ENCODE measurements at regions not wholly inside any gene's neighbourhood (a gene's known extent, or its start where the extent isn't known, plus 50 kb on each side); places are given as distances from the start of the nearest gene placed in this dataset.

DNA sequence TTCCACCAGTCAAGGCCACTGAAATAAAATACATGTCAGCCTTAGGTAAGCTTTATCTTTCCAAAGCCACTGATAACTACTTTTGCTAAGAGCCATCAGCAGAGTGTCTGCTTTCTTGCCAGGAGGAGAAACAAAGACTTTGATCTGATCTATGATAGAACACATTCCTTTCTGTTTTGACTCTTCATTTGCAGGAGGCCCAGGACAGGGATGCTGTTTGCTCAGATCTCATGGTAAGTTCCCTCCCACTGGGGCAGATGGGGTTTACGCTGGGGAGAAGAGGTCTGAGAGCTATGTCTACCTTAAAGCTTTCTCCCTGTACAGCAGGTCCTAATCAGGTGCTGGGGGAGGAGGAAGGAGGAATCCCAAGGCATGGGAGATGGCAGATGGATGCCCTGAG, 497.6 kb downstream of the NTRK2 start:
- Histone ChIP-seq H3F3A (ENCODE audit: insufficient read depth, low read length, poor library complexity, severe bottlenecking) (no peaks in the 10 kb centered on the region), H3K27ac (ENCODE audit: low read length) (no peak overlapping the region), H3K27me3 (ENCODE audit: insufficient read depth, low read depth, low read length) (no peaks in the 10 kb centered on the region), H3K9ac (ENCODE audit: low read length) (no peak overlapping the region), H2AFZ (ENCODE audit: low read depth, low read length) (no peak overlapping the region), H3K36me3 (ENCODE audit: insufficient read depth, low read length) (no peaks in the 10 kb centered on the region), H3K9me2 (ENCODE audit: insufficient read depth, low read length) (no peaks in the 10 kb centered on the region), H3K79me2 (replicated peaks; ENCODE audit: insufficient read depth, low read length) (no peaks in the 10 kb centered on the region), H3K9me3 (ENCODE audit: low read length) (peaks cover 3% of the 10 kb centered on the region), H3K4me3 (ENCODE audit: low read length) (no peak overlapping the region), H3K4me2 (ENCODE audit: low read length) (no peak overlapping the region), H4K20me1 (ENCODE audit: insufficient read depth) (no peaks in the 10 kb centered on the region)
- TF ChIP-seq, protein P1, sequence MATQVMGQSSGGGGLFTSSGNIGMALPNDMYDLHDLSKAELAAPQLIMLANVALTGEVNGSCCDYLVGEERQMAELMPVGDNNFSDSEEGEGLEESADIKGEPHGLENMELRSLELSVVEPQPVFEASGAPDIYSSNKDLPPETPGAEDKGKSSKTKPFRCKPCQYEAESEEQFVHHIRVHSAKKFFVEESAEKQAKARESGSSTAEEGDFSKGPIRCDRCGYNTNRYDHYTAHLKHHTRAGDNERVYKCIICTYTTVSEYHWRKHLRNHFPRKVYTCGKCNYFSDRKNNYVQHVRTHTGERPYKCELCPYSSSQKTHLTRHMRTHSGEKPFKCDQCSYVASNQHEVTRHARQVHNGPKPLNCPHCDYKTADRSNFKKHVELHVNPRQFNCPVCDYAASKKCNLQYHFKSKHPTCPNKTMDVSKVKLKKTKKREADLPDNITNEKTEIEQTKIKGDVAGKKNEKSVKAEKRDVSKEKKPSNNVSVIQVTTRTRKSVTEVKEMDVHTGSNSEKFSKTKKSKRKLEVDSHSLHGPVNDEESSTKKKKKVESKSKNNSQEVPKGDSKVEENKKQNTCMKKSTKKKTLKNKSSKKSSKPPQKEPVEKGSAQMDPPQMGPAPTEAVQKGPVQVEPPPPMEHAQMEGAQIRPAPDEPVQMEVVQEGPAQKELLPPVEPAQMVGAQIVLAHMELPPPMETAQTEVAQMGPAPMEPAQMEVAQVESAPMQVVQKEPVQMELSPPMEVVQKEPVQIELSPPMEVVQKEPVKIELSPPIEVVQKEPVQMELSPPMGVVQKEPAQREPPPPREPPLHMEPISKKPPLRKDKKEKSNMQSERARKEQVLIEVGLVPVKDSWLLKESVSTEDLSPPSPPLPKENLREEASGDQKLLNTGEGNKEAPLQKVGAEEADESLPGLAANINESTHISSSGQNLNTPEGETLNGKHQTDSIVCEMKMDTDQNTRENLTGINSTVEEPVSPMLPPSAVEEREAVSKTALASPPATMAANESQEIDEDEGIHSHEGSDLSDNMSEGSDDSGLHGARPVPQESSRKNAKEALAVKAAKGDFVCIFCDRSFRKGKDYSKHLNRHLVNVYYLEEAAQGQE (IDR thresholded peaks at IDR 0.05; ENCODE audit: borderline replicate concordance), result no peak
- TF ChIP-seq EZH2 (IDR thresholded peaks at IDR 0.05; ENCODE audit: borderline replicate concordance, insufficient read depth, low read length, poor library complexity, severe bottlenecking), result no peak
- TF ChIP-seq TAF1 (IDR thresholded peaks at IDR 0.05; ENCODE audit: low read depth), result no peak
- TF ChIP-seq RAD21 (conservative IDR thresholded peaks at IDR 0.05), result no peak
- TF ChIP-seq MXI1 (conservative IDR thresholded peaks at IDR 0.05; ENCODE audit: poor library complexity, severe bottlenecking), result no peak
- TF ChIP-seq POLR2AphosphoS5 (IDR thresholded peaks at IDR 0.05), result no peak
- TF ChIP-seq, protein P2, sequence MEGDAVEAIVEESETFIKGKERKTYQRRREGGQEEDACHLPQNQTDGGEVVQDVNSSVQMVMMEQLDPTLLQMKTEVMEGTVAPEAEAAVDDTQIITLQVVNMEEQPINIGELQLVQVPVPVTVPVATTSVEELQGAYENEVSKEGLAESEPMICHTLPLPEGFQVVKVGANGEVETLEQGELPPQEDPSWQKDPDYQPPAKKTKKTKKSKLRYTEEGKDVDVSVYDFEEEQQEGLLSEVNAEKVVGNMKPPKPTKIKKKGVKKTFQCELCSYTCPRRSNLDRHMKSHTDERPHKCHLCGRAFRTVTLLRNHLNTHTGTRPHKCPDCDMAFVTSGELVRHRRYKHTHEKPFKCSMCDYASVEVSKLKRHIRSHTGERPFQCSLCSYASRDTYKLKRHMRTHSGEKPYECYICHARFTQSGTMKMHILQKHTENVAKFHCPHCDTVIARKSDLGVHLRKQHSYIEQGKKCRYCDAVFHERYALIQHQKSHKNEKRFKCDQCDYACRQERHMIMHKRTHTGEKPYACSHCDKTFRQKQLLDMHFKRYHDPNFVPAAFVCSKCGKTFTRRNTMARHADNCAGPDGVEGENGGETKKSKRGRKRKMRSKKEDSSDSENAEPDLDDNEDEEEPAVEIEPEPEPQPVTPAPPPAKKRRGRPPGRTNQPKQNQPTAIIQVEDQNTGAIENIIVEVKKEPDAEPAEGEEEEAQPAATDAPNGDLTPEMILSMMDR (IDR thresholded peaks at IDR 0.05; ENCODE audit: poor library complexity, severe bottlenecking), result no peak
- TF ChIP-seq SMC3 (conservative IDR thresholded peaks at IDR 0.05; ENCODE audit: poor library complexity), result no peak
- no peak for TF ChIP-seq EP300 (conservative IDR thresholded peaks at IDR 0.05; ENCODE audit: poor library complexity, severe bottlenecking)

DNA sequence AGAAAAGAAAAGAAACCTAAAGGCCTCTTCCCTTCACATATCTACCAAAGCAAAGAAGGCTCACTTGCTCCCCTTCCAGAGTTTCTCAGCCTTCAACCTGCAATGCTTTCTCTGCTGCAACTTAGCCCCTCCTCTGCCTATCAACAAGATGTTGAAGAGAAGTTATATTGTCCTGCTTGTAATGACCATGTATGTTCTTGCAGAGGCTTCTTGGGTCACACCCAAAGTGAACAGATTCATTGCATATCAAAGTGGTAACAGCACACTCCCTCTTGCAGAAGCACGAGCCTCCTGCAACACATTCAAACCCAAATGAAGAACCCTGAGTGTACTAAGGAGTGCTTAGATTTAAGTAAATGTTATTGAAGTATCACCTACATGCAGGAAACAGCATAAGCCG, 494.3 kb downstream of the NTRK2 start:
- Histone ChIP-seq H3K9me3 (ENCODE audit: low read length) (no peaks in the 10 kb centered on the region), H4K20me1 (ENCODE audit: insufficient read depth) (no peaks in the 10 kb centered on the region), H3K4me3 (ENCODE audit: low read length) (no peak overlapping the region), H2AFZ (ENCODE audit: low read depth, low read length) (no peak overlapping the region), H3K36me3 (ENCODE audit: insufficient read depth, low read length) (no peaks in the 10 kb centered on the region), H3K27me3 (ENCODE audit: insufficient read depth, low read depth, low read length) (no peaks in the 10 kb centered on the region), H3K79me2 (replicated peaks; ENCODE audit: insufficient read depth, low read length) (no peaks in the 10 kb centered on the region), H3F3A (ENCODE audit: insufficient read depth, low read length, poor library complexity, severe bottlenecking) (no peaks in the 10 kb centered on the region), H3K27ac (ENCODE audit: low read length) (no peak overlapping the region), H3K4me2 (ENCODE audit: low read length) (no peak overlapping the region), H3K9ac (ENCODE audit: low read length) (no peak overlapping the region), H3K9me2 (ENCODE audit: insufficient read depth, low read length) (no peaks in the 10 kb centered on the region)
- no peak for TF ChIP-seq SMC3 (conservative IDR thresholded peaks at IDR 0.05; ENCODE audit: poor library complexity)
- TF ChIP-seq, protein P2 (IDR thresholded peaks at IDR 0.05; ENCODE audit: poor library complexity, severe bottlenecking), result no peak
- no peak for TF ChIP-seq EP300 (conservative IDR thresholded peaks at IDR 0.05; ENCODE audit: poor library complexity, severe bottlenecking)
- no peak for TF ChIP-seq EZH2 (IDR thresholded peaks at IDR 0.05; ENCODE audit: borderline replicate concordance, insufficient read depth, low read length, poor library complexity, severe bottlenecking)
- no peak for TF ChIP-seq RAD21 (conservative IDR thresholded peaks at IDR 0.05)
- TF ChIP-seq, protein P1 (IDR thresholded peaks at IDR 0.05; ENCODE audit: borderline replicate concordance), result no peak
- TF ChIP-seq POLR2AphosphoS5 (IDR thresholded peaks at IDR 0.05), result no peak
- no peak for TF ChIP-seq TAF1 (IDR thresholded peaks at IDR 0.05; ENCODE audit: low read depth)
- TF ChIP-seq MXI1 (conservative IDR thresholded peaks at IDR 0.05; ENCODE audit: poor library complexity, severe bottlenecking), result no peak
